ENCODE measurements at regions not wholly inside any gene's neighbourhood (a gene's known extent, or its start where the extent isn't known, plus 50 kb on each side); places are given as distances from the start of the nearest gene placed in this dataset.

DNA sequence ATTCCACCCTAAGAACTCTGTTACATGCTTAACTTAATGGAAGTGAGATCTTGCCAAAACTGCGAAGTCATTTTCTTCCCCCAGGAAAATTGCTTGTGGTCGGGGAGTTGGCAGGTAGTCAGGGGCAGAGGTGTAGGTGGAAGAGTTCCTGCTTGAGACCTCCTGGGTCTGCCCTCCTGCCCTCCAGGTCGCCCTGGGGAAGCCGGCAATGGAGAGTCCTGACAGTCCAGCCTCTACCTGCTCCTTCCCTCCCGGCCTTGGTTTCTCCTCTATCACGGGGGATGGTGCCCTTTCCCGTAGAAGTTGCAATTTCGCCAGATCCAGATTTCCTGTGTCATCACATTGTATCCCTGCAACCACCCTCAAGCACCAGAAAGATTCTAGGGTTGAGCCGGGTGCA, 463.8 kb downstream of the MATN1 start:
- DNase-seq = no peak

DNA sequence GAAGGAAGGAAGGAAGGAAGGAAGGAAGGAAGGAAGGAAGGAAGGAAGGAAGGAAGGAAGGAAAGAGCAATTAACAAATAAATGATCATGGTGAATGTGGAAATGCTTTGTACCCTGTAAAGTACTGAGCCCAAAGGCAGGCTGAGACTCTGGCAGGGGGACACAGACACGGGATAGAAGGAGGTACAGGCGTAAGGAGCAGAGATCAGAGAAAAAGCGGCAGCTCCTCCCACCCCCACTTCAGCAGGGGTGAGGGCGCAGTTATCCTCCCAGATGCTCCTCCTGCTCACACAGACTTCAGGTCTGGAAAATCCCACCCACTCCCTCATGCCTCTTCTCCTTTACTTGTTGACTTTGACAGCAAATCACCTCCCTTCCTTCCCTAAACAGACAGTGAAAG, 464.5 kb downstream of the MATN1 start:
- DNase-seq = no peak

DNA sequence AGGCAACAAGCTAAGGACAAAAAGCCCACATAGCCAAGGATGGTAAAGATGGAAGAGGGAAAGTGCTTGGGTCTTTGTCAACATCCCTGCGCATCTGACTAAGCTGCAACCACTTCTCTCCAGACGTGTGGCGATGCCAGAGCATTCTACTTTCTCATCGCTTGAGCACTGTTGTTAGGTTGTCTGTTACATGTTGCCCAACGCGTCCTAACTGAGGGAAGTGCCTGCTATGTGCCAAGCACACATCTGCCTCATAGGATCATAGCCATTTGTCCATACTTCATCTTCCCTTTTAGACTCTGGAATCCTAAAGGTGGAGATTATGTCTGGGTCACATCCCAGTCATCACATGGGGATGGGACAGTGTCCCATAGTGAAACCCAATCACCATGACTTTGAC, 464.9 kb downstream of the MATN1 start:
- no peak for DNase-seq

DNA sequence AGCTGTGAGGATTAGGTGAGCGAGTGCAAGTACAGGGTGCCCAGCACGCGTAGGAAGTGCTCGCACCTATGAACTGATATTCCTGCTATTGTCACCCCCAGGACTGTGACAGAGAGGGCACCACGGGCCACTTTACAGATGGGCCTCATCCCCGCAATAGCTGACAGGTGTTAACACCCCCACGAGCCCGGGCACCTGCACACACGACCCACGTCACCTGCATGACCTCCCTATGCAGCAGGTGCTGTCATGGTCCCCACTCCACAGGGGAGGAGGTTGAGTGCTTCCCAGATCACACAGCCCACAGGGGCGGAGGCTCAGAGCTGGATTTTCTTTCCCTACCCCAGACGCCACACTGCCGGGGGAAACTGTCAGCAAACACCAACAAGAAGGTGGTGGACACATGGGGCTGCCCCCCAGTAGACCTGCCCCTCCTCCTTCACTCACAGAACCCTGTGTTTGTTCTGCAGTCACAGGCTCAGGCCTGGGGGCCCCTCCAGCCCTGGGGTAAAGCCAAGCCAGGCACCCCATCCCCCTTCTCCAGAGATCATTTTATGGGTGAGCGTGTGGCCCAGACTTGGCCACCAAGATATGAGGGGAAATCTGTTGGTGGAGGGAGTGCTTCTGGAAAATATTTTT, 465.5 kb downstream of the MATN1 start:
- DNase-seq = no peak

DNA sequence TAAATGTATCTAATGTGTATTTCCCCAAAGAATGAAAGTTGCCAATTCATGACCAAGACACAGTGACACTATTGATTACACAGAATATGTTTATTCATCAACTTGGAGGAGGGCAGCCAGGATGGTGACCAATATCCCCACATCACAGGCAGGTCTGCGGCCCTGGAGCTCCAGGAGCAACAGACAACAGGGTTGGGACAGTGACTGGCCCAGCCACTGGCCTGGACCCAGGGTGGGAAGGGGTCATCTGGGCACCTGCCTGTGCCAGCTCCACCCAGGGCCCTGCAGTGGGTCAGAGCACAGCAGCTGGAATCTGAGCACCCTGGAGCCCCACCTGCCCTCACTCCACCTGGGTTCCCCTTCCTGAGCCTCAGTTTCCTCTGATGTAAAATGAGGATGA, 466.1 kb downstream of the MATN1 start:
- DNase-seq = no peak

DNA sequence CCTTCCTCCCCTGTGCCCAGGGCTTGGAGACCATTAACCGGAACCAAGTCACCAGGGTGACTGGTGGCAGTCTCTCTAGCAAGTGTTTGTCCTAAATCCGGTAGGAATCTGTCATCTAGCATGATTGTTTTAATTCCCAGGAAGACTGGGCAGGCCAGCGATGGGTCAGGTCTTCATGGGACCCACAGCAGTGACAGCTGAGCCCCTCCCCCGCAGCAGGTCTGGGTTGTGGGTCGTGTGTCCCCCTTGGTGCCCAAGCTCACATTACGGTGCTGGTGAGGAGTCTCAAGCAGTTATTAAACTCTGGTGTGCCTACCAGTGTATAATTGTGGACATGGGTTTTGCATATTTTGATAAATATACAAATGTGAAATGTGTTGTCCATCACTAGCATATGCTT, 466.5 kb downstream of the MATN1 start:
- DNase-seq = no peak

DNA sequence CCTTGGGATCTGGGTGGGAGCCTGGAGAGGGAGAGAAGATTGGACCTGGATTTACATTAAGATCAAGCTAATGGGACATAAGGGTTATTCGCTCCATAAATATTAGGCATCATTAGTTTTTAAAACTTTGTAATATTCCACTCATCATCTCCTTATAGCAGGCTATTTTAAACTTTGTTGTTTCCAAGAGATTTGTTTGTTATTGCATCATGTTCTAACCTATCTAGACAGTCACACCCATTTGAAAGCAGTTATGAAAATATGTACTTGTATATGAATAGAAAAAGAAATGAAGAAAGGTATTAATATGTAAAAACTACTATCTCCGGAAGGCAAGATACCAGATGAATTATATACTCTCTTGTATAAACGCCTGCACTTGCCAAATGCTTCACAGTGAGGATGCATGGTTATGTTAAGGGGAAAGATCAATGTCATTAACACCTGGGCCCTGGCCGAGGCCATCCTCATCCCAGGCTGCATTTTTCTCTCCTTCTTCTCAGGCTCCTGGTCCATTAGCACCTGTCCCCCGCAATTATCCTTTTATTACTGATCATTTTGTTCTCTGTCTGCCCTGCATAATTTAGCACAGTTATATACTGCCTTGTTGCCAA, 468.2 kb downstream of the MATN1 start:
- no peak for DNase-seq

DNA sequence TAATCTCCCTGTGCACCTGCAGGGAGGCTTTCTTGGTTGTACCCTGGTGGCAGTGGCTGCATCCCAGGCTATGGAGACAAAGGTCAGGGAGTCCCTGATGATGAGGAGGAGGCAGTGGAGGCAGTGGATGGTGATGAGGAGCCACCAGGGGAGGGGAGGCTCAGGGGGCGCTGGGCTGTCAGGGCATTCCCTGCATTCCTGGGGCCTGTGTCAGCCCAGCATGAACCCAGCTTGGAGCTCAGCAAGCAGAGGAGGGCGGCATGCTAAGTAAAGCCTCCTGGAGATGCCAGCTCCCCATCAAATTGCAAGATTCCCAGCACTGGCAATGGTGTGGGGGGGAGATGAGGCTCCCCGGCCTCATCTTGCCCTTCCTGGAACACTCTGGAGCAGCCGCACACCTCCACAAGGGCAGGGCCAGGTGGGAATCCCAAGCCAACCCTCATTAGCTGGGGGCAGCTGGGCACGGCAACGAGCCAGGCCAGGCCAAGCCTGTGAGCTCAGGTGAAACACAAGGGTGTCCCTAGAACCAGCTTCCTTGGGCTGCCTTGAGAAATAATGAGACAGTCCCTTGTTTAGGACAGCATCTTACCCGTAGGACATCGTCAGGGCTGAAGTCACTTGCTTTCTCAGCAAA, 469.5 kb downstream of the MATN1 start:
- DNase-seq = no peak

DNA sequence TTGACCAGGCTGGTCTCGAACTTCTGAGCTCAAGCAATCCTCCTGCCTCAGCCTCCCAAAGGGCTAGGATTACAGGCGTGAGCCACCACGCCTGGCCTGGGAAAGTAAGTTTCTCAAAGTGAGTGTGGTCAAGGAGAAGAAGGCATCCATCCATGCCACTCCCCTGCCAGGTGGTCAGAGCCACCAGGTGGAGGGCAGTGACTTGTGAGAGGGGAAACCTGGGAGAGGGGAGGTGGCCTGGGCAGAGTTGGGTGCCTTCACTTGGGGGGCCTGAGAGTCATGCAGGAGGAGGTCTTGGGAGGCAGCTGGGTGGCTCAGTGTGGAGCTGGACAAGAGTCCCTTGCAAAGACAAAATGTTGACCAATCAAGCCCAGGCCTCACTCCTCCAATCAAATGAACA, 470.0 kb downstream of the MATN1 start:
- DNase-seq = no peak

DNA sequence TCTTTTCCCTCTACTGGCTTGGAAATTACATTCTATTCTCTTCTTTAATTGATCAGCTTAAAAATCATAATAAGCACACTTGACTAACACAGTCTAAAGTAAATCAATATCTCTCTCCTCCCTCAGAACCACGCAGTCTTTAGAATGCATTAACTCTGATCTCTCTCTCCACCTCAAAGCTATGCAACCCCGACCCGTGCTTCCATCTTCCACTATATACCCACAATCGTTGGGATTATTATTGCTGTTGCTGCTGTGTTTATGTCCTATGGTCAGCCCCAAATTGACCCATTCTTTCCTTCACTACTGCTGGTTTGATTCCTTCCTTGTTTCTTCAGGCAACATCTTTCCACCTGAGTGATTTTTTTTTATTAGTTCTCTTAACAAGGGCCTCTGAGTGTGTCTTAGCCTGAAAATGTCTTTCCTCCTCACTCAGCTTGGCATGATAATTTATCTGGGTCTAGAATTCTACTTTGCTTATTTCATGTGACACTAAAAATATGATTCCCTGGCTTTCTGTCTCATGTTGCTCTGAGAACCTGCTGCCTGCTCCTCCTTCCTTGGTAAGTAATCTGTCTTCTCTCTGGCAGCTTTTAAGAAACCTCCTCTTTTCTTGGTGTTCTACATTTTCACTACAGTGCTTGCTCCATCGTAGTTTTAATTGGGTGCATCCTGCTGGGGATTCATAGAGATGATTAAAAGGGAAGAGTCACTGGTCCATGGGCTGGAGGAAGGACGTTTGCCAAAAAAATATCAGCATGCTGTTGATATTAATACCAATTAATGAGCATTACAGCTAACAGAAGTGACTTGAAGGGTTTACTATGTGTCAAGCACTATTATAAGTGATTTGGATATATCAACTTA, 472.2 kb downstream of the MATN1 start:
- no peak for DNase-seq

DNA sequence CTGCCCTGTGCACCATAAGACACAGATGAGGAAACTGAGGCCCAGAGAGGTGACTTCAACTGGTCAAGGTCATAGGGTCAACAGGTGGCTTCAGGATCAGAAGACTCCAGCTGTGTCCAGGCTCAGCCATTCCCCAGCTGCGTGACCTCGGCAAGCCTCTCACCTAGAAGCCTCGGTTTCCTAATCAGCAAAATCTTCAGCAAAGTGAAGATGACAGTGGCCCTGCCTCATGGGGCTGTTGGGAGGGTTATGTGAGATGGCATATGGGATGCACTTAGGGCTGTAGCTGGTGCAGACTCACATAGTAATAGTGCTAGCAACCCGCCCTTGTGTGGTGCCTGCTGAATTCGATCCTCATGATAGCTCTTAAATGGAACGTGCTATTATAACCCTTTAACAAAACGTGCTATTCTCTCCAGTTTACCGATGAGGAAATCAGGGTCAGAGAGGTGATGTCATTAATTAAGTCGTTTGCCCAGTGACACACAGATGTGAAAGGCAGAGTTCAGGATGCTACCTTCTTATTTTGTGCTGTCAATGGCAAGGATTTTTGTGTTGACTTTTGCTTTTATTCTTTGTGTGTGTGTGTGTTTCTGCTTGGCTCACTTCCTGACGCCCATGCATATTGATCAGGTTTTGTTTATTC, 472.9 kb downstream of the MATN1 start:
- no peak for DNase-seq

DNA sequence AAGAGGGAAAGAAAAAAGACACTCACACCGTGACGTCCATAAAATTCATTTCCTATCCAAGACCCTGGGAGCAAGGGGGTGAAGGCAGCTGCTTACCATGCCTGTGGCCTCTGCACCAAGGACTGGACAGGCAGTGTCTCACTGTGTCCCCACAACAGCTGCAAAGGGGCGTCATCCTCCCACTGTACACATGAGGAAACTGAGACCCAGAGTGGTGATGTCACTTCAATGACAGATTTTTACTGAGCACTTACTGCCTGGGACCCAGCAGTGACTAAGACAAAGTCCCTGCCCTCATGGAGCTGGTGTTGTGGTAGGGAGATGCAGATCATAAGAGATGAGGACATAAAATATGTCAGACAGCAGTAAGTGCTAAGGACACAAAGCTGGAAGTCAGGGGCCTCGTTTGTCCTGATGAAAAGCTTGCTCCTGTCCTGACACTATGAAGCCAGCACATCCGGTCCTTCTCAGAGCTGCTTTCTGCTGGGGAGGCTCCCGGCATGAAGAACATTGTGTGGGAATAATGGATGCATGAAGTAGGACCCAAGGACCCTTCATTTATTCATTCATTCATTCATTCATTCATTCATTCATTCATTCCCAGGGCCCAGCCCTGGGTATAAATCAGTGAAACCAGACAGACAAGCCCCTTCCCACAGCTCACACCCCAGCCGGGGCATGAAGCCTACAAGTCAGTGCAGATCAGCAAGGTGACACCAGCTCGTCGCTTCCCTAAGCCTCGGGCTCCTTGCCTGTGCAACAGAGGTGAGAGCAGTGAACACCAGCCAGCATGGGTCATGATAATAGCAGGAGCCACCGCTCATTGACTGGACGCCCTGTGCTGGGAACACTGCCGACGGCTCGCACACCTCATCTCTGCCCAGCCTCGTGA, 473.7 kb downstream of the MATN1 start:
- no peak for DNase-seq

DNA sequence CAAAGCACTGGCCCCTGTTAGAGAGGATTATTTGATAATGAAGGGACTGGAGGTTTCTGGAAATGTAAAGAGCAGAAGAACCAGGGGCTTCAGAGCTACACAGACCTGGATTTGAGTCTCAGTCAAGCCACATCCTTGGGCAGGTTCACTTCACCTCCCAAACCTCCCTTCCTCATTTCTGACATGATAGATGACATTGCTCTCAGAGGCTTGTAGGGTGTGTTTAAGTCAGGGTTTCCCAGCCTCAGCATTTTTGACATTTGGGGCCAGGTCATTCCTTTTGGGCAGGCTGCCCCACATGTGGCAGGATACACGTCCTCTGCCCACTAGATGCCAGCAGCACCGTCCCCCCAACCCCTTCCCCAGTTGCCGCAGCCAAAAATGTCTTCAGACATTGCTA, 474.6 kb downstream of the MATN1 start:
- no peak for DNase-seq

DNA sequence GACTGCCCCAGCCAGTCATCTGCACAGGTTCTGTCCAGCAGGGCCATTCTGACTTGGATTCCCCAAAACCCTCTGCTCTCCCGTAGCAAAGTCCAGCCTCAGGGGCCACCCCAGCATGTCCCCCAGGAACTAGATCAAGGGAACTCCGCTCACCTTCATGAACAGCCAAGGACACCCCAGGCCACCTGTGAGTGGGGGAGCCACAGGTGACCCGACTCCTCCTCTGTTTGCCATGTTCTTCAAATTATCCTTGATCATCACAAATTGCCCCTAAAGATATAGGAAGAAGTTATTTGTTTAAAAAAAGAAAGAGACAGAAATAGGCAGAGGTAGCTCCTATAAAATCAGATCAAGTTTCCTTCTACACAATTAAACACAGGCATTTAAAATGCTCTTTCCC, 475.0 kb downstream of the MATN1 start:
- no peak for DNase-seq

DNA sequence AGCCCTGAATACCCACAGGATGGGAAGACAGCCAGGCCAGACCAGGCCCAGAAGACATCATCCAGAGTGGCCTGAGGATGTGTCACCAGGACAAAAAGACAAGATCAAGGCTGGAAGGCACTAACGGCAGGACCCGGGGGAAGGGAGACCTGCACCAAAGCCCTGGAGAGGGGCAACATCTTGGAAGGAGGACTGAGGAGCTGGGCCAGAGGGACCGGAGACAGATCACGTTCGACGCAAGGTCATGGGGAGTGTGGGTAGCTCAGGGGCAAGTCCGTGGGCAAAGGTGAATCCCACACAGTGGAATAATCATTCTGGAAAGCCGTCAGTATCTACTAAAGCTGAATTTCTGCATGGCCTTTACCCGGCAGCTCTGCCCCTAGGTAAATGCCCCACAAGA, 478.6 kb downstream of the MATN1 start:
- DNase-seq = no peak

DNA sequence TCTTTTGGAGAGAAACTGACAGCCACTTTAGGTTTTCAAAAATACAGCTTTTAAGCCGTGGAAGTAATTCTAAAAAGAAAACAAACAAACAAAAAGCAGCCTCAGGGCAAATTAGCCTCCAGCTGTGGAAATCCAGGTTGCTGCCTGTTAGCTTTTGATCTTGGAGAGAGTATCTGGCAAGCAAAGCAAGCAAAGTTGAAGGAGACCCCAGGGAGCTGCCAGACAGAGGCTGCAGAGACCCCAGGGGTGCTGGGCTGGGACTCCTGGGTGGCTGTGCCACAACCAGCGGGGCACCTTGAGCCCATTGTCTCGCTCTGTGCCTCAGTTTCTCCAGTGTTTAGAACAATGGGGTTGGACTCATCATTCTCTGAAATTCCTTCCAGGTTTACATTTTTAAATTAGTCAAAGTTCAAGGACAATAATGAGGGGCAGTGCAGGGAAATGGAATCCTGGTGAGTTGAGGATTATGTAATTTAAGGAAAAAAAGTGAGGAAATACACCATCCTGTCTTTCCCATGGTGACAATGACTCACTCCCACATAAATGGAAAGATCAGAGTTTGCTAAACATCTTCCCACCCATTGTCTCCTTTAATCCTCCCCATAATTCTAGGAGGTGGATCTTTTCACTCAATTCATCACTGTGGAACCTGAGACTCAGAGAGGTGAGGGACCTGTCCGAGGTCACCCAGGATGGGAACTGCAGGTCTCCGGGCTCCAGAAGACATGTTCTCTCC, 480.5 kb downstream of the MATN1 start:
- no peak for DNase-seq

DNA sequence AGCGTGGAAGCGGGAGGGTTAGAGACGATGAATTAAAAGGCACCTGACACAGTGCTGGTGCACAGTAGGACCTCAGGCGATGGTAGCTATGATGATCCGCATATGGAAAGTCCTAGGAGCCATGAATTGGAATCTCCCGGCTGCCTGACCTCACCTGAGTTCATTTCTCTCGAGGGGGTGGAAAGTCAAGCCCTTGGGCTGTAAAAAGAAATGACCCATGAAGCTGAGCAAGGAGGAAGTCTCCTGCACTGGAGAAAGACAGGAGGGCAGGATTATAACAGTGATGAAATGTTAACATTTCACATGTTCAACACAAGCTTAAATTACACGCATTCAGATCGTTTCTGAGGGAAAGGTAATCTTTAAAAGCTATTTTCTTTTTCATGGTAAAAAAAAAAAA, 481.2 kb downstream of the MATN1 start:
- no peak for DNase-seq

DNA sequence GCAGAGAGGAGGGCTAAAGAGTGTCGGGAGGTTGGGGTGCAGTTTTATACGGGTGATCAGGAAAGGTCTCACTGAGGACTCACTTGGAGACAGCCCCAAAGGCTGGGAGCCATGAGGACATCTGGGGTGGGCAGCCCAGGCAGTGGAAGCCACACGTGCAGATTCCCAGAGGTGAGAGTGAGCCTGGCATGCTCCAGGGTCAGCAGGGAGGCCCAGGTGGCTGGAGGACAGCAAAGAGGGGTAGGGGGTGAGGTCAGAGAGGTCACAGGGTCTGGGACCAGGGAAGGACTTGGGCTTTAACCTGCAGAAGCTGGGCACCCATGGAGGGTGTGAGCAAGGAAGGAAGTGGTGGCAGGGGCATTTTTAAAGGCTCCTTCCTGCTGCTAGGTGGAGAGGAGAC, 481.7 kb downstream of the MATN1 start:
- DNase-seq = no peak

DNA sequence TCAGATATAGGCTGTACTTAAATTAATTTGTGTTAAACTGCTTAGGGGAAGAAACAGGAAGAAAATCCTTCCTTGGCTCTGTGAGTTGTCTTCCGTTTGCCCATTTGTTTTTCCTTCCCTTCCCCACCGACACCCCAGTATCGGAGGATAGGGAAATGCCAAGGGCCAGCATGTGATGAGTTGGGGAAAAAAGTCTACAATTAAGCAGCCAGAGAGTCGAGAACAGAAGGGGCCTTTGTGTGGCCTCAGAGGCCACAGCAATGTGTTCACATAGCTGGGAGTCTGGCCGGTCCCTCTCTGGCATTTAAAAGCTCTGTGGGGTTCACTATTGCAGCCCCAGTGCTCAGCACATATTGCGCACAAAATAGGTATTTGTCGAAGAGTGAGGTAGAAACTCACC, 489.3 kb downstream of the MATN1 start:
- no peak for DNase-seq

DNA sequence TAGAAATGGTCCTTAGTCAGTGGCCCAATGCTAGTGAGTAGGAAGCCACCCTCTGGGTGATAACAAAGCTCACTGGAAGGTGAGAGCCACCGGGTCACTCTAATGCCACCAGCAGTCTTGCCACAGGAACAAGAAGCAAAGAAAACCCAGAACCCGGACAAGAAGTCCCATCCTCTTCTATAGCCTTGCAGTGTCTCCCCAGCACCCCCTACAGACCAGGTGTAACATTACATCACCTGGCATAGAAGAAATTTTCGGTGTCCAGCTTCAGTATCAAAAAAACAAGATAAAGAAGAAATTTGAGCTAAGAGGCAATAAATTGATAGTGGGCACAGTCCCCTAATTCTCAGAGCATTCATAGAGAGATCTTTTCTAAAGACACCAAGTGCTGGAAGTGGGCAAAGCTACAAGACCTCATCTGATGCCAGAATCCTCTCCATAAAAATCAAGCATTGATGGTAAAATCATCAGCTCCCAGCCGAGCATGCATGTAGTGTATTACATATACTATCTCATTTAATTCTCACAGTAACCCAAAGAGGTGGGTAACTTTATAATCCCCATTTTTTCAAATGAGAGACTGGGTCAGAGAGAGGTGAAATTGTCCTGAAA, 491.0 kb downstream of the MATN1 start:
- DNase-seq = no peak

DNA sequence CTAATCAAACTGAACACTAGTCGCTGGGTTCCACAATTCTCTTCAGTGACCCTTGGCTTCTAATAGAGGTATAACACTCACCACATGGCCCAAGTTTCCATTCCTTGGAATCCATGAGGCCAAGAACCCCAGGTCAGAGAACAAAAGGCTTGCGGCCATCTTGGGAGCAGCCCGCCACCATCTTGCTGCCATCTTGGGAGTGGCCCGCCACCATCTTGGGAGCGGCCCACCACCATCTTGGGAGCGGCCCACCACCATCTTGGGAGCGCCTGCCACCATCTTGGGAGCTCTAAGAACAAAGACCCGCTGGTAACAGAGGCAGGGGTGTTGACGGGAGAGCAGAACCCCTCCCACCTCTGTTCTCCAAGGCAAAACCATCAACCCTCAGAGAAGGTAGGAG, 493.4 kb downstream of the MATN1 start:
- DNase-seq = no peak
